CD1c-positive myeloid dendritic cell (primary cell): ENCODE measurements at regions not wholly inside any gene's neighbourhood (a gene's known extent, or its start where the extent isn't known, plus 50 kb on each side); places are given as distances from the start of the nearest gene placed in this dataset.
"Not testable (repeated sequence)": the region's sequence is repeated elsewhere in the genome, so short reads cannot be mapped to it uniquely, and the experiment has no call there.

Experiments
- DNase-seq: peaks from one replicate; pipeline ENCODE4 v3.0.0-alpha.2; 2016; ENCODE audit errors: extremely low spot score

- no peak for DNase-seq
Observed at GRCh38 chr16:52731219-52731875, 184.4 kb upstream of the TOX3 start.

GRCh38 chr16:52729731-52730130, 182.8 kb upstream of the TOX3 start:
- DNase-seq: no peak

- peak; percentile 75 for DNase-seq
Observed at GRCh38 chr16:52727849-52728248, 180.9 kb upstream of the TOX3 start.

- DNase-seq: peak; percentile 20
Observed at GRCh38 chr16:52727441-52727840, 180.5 kb upstream of the TOX3 start.

GRCh38 chr16:52725461-52725860, 178.5 kb upstream of the TOX3 start:
- DNase-seq: no peak

GRCh38 chr16:52725043-52725442, 178.1 kb upstream of the TOX3 start:
- DNase-seq: no peak

GRCh38 chr16:52721331-52721730, 174.4 kb upstream of the TOX3 start:
- DNase-seq: no peak

- no peak for DNase-seq
Observed at GRCh38 chr16:52718046-52718445, 171.1 kb upstream of the TOX3 start.

GRCh38 chr16:52713740-52714139, 166.8 kb upstream of the TOX3 start:
- DNase-seq: no peak

- no peak for DNase-seq
Observed at GRCh38 chr16:52709306-52709705, 162.4 kb upstream of the TOX3 start.

GRCh38 chr16:52708476-52708875, 161.5 kb upstream of the TOX3 start:
- DNase-seq: no peak

- DNase-seq: no peak
Observed at GRCh38 chr16:52707676-52708337, 160.9 kb upstream of the TOX3 start.

GRCh38 chr16:52705122-52705521, 158.2 kb upstream of the TOX3 start:
- DNase-seq: no peak

GRCh38 chr16:52697971-52698370, 151.0 kb upstream of the TOX3 start:
- DNase-seq: no peak

- no peak for DNase-seq
Observed at GRCh38 chr16:52696126-52696525, 149.2 kb upstream of the TOX3 start.

GRCh38 chr16:52690468-52690867, 143.5 kb upstream of the TOX3 start:
- no peak for DNase-seq

- DNase-seq: no peak
Observed at GRCh38 chr16:52680993-52681392, 134.1 kb upstream of the TOX3 start.

- no peak for DNase-seq
Observed at GRCh38 chr16:52677501-52677900, 130.6 kb upstream of the TOX3 start.

- DNase-seq: no peak
Observed at GRCh38 chr16:52676959-52677358, 130.0 kb upstream of the TOX3 start.

GRCh38 chr16:52671590-52671989, 124.6 kb upstream of the TOX3 start:
- DNase-seq: no peak

GRCh38 chr16:52657924-52658323, 111.0 kb upstream of the TOX3 start:
- DNase-seq: no peak

GRCh38 chr16:52655916-52656315, 109.0 kb upstream of the TOX3 start:
- not testable (repeated sequence) for DNase-seq

GRCh38 chr16:52655156-52655555, 108.2 kb upstream of the TOX3 start:
- DNase-seq: not testable (repeated sequence)

GRCh38 chr16:52652033-52652432, 105.1 kb upstream of the TOX3 start:
- no peak for DNase-seq
